Ovary (tissue), 7 donors: ENCODE measurements at regions not wholly inside any gene's neighbourhood (a gene's known extent, or its start where the extent isn't known, plus 50 kb on each side); places are given as distances from the start of the nearest gene placed in this dataset.
"Not testable (repeated sequence)": the region's sequence is repeated elsewhere in the genome, so short reads cannot be mapped to it uniquely, and the experiment has no call there.

Source experiments
- DNase-seq, 5 donors: peaks; one replicate each; pipeline ENCODE4 v3.0.0-alpha.2; 2019 to 2020
- H3K27ac ChIP-seq, 2 donors: fragments of 200-600 bp; one replicate each; pipeline versions ENCODE4 v1.5.1 to v1.8.0; 2019 to 2022
- H3K27me3 ChIP-seq: fragments of 200-600 bp; one replicate; pipeline ENCODE4 v1.8.0; 2022
- H3K36me3 ChIP-seq: fragments of 200-600 bp; sonication (generic); one replicate; pipeline ENCODE4 v1.5.1; 2019
- H3K4me1 ChIP-seq: one replicate; pipeline ENCODE4 v1.8.1; 2013; ENCODE audit warnings: mild to moderate bottlenecking, moderate library complexity; ENCODE audit not compliant: insufficient read depth
- H3K4me3 ChIP-seq: fragments of 200-600 bp; sonication (generic); one replicate; pipeline ENCODE4 v1.5.1; 2017
- H3K9me3 ChIP-seq, 2 donors: fragments of 200-600 bp in 1 of 2; sonication (generic) in 1 of 2; one replicate each; pipeline versions ENCODE4 v1.5.1 to v1.8.1; 2013 to 2019; ENCODE audit warnings: mild to moderate bottlenecking in 1 of 2, moderate library complexity in 1 of 2
- EP300 ChIP-seq: sonication (generic); formaldehyde crosslinking; IDR thresholded peaks from one replicate; pipeline ENCODE4 v1.6.1; 2017; ENCODE audit warnings: antibody characterized with exemption
- POLR2A ChIP-seq: fragments of 450-650 bp; IDR thresholded peaks from one replicate; pipeline ENCODE4 v1.6.1; 2017; ENCODE audit warnings: antibody characterized with exemption, mild to moderate bottlenecking, moderate library complexity
- WGBS, 3 donors: extraction: QIAGEN DNeasy Blood & Tissue Kit in 1 of 3; methylation state at CpG; one replicate each; pipeline versions ENCODE4 v1.1.5 to v1.1.7; 2013 to 2017; 5-methylcytosine and 5-hydroxymethylcytosine counted together
- intact Hi-C, 4 donors: fragments of 100-400 bp; cut with DNase I; formaldehyde crosslinking; loops; one replicate each; pipeline versions ENCODE4 v1.11.0 to v1.15.1; 2022 to 2023
- TF ChIP-seq, protein P1 (sequence below), 3 donors: fragments of 450-650 bp in 2 of 3; fragments of 200-600 bp in 1 of 3; IDR thresholded peaks; one replicate each; pipeline versions ENCODE4 v1.5.1 to v1.8.0; 2016 to 2022; ENCODE audit warnings: antibody characterized with exemption in 3 of 3, mild to moderate bottlenecking in 1 of 3
- donor health status: DM: no; HTN: no; CAD: no; lungs with moderate emphysema.
- donor health status: DM: no; HTN: no; CAD: no.
- donor health status: Bipolar disorder and iron deficiency.
- donor health status: DM: no; HTN: no; CAD: no.
- donor health status: DM: yes; HTN: yes; CAD: no.

DNA sequence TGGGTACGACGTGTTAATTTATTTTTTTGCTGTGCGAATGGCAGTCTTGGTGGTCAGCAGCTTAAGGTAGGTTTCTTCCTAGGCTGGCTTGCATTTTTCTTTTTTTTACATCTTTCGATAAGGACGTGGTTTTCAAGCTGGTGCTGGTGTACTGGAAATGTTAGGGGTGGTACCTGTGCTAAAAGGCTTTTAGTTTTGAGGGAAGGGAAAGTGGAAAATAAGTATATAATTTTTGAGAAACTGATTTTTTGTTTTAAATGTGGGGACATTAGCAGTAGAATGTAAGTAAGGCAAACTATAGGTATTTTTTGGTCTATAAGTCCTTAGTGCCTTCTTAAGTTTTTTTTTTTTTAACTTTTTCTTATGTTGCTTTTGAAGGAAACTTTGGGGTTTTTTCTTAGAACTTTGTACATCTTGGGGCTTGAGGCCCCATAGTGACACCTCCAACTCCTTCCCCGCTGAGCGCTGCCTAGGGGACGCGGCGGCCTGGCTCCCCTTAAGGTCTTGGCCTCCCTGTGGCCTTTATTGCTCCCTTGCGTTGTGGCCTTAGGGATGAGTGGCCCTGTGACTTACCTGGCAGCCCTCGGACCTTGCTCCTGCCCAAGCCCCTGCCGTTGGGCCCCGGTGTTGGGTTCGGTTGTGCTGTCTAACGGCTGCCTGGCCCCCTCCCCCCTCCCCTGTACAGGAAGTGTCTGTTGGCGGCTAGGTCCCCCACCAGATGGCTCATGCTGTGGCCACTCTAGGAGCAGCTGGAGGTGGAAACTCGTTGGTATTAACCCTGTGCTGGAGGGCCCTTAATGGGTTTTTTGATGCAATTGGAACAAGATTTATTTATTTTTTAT lies 88.0 kb upstream of the RPRML start:
- peak; percentile 75 to 81 (median 76) for DNase-seq
- 1 to 3% (median 2%) methylated on average over 18 of the region's 18 CpGs for whole genome bisulfite sequencing, 3 donors
- Histone ChIP-seq H3K4me3 (peak overlapping the region; percentile 73), H3K27ac (peak overlapping the region; percentile 78 to 87), H3K36me3 (no peaks in the 10 kb centered on the region), H3K27me3 (no peaks in the 10 kb centered on the region), H3K9me3 (no peaks in the 10 kb centered on the region), H3K4me1 (no peaks in the 10 kb centered on the region)
- intact Hi-C loops, result no loop called here
- TF ChIP-seq EP300 (no peak), POLR2A (peak; percentile 61)
- TF ChIP-seq, protein P1, sequence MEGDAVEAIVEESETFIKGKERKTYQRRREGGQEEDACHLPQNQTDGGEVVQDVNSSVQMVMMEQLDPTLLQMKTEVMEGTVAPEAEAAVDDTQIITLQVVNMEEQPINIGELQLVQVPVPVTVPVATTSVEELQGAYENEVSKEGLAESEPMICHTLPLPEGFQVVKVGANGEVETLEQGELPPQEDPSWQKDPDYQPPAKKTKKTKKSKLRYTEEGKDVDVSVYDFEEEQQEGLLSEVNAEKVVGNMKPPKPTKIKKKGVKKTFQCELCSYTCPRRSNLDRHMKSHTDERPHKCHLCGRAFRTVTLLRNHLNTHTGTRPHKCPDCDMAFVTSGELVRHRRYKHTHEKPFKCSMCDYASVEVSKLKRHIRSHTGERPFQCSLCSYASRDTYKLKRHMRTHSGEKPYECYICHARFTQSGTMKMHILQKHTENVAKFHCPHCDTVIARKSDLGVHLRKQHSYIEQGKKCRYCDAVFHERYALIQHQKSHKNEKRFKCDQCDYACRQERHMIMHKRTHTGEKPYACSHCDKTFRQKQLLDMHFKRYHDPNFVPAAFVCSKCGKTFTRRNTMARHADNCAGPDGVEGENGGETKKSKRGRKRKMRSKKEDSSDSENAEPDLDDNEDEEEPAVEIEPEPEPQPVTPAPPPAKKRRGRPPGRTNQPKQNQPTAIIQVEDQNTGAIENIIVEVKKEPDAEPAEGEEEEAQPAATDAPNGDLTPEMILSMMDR (IDR thresholded peaks at IDR 0.05), result peak in 1 of 3 donors; percentile 16

DNA sequence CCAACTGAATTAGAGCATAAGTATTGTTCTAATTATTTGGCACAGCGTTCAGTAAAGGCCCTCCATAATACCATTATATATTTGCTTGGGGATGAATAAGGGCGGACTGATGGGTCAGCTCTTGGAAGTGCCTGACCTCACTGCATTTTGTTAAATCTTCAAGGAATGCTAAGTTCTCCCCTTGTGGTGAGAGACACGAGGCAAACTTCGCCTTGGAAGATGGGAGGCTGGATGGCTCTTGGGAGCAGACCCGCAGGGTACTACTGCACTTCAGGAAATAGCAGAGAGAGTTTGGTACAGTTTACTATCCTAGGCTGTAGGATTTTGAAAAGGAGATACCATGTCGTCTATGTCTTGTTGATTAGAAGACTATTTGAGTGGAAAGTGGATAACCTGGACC lies 87.0 kb upstream of the RPRML start:
- TF ChIP-seq POLR2A (no peak), EP300 (no peak)
- TF ChIP-seq, protein P1 (IDR thresholded peaks at IDR 0.05), result no peak

DNA sequence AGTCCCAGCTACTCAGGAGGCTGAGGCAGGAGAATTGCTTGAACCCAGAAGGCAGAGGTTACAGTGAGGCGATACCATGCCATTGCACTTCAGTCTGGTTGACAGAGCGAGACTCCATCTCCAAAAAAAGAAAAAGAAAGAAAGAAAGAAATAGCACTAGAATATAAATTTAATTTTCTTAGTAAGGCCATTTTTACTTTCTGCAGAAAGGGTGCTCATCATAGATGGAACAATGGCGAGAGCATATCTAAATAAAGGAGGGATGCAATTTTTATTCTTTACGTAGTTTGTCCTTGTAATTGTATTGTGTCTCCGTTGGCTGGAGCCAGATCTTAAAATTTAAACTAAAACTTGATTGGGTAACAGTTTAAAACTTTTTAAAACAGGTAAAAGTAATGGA lies 85.6 kb upstream of the RPRML start:
- no peak overlapping the region for H3K4me3 ChIP-seq
- 97 to 98% (median 97%) methylated on average over 5 of the region's 5 CpGs for WGBS, 3 donors

More for the DNA sequence above, 87.0 kb upstream of the RPRML start:
- Histone ChIP-seq H3K4me1 (no peaks in the 10 kb centered on the region), H3K27ac (no peak overlapping the region), H3K9me3 (no peaks in the 10 kb centered on the region), H3K4me3 (no peak overlapping the region), H3K36me3 (no peaks in the 10 kb centered on the region), H3K27me3 (no peaks in the 10 kb centered on the region)
- 54 to 58% (median 54%) methylated on average over 6 of the region's 6 CpGs for WGBS, 3 donors
- no peak for DNase-seq
- intact Hi-C loops, result no loop called here

DNA sequence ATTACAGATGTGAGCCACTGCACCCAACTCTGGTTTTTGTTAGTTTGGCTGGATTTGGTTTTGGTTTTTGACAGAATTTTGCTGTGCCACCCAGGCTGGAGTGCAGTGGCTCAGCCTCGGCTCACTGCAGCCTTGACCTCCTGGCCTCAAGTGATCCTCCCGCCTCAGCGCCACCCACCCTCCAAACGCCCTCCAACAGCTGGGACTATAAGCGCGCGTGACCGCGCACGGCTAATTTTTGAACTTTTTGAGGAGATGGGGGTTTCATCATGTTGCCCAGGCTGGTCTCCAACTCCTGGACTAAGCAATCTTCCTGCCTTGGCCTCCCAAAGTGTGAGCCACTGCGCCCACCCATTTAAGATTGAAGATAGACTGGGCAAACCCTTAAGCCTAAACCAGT lies 84.4 kb upstream of the RPRML start:
- 80 to 89% (median 81%) methylated on average over 11 of the region's 11 CpGs for WGBS, 3 donors
- Histone ChIP-seq H3K9me3 (no peaks in the 10 kb centered on the region), H3K36me3 (no peaks in the 10 kb centered on the region), H3K4me1 (no peaks in the 10 kb centered on the region), H3K27ac (no peak overlapping the region), H3K4me3 (no peak overlapping the region), H3K27me3 (no peaks in the 10 kb centered on the region)
- DNase-seq, result no peak
- intact Hi-C loops, result no loop called here
- no peak for TF ChIP-seq POLR2A
- TF ChIP-seq EP300, result no peak
- TF ChIP-seq, protein P1 (IDR thresholded peaks at IDR 0.05), result no peak

More for the DNA sequence above, 85.6 kb upstream of the RPRML start:
- Histone ChIP-seq H3K27ac (no peak overlapping the region), H3K36me3 (no peaks in the 10 kb centered on the region), H3K4me1 (no peaks in the 10 kb centered on the region), H3K27me3 (no peaks in the 10 kb centered on the region), H3K9me3 (no peaks in the 10 kb centered on the region)
- TF ChIP-seq, protein P1 (IDR thresholded peaks at IDR 0.05), result no peak
- TF ChIP-seq POLR2A (no peak), EP300 (no peak)
- intact Hi-C loops, result no loop called here
- DNase-seq, result no peak

DNA sequence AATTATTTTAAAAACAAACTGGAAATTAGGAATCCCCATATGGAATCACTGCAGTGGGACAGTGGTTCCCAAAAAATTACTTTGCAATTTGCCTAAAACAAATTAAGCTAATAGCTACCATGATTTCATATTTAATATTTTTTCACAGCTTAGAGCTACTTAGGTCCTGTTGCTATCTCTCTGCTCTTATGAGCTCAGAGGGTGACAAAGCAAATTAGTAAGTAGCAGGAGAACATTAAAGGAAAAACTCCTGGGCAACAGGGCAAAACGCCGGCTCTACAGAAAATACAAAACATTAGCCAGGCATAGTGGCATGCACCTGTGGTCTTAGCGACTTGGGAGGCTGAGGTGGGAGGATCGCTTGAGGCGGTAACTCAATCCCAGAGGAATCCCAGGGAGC lies 83.8 kb upstream of the RPRML start:
- 91 to 97% (median 92%) methylated on average over 5 of the region's 5 CpGs for WGBS, 3 donors
- H3K4me1 ChIP-seq, DNase-seq, H3K27ac ChIP-seq, H3K27me3 ChIP-seq, H3K9me3 ChIP-seq, intact Hi-C loops, H3K36me3 ChIP-seq, H3K4me3 ChIP-seq: not testable (repeated sequence)

DNA sequence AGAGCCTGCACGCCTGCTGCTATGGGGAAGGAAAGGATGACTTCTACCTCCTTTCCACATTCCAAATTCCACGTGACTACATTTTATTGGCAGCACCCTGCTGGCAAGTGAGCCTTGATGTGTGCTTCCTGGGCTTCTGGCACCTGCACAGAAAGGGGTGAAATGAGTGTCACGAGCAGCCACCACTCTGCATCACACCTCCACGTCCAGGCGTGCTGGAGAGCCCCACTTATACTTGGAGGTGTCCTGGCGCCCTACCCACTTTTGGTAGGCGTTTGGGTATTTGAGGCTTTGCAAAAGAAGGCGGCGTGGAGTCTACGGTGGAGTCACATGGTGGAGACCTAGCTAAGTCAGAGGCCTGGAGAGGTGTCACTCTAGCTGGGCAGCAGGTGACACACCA lies 81.0 kb upstream of the RPRML start:
- H3K27me3 ChIP-seq, intact Hi-C loops, H3K9me3 ChIP-seq, H3K27ac ChIP-seq, H3K4me3 ChIP-seq, H3K4me1 ChIP-seq, H3K36me3 ChIP-seq, DNase-seq: not testable (repeated sequence)
- WGBS, 3 donors, result 86 to 90% (median 86%) methylated on average over 10 of the region's 10 CpGs
